Activated CD4-positive, CD25-positive, alpha-beta regulatory T cell treated with anti-CD3 and anti-CD28 coated beads, Interleukin-2, amount 50 U/mL, for 72 hours (primary cell): ENCODE measurements at regions not wholly inside any gene's neighbourhood (a gene's known extent, or its start where the extent isn't known, plus 50 kb on each side); places are given as distances from the start of the nearest gene placed in this dataset.
"Not testable (repeated sequence)": the region's sequence is repeated elsewhere in the genome, so short reads cannot be mapped to it uniquely, and the experiment has no call there.

Source experiments
- DNase-seq: peaks from one replicate; pipeline ENCODE4 v3.0.0; 2021

GRCh38 chr7:25603427-25603740 is 375.1 kb upstream of the NPVF start:
- DNase-seq = not testable (repeated sequence)

GRCh38 chr7:25611196-25611595 is 382.9 kb upstream of the NPVF start:
- DNase-seq = no peak

- no peak for DNase-seq
Observed at GRCh38 chr7:25613912-25614311, 385.6 kb upstream of the NPVF start.

- DNase-seq = no peak
Observed at GRCh38 chr7:25614415-25614814, 386.1 kb upstream of the NPVF start.

- DNase-seq = no peak
Observed at GRCh38 chr7:25615003-25615402, 386.7 kb upstream of the NPVF start.

GRCh38 chr7:25615593-25615992 is 387.3 kb upstream of the NPVF start:
- DNase-seq = no peak

- no peak for DNase-seq
Observed at GRCh38 chr7:25617214-25617613, 388.9 kb upstream of the NPVF start.

- no peak for DNase-seq
Observed at GRCh38 chr7:25617673-25618072, 389.4 kb upstream of the NPVF start.

GRCh38 chr7:25619381-25619780 is 391.1 kb upstream of the NPVF start:
- DNase-seq = no peak

- DNase-seq = no peak
Observed at GRCh38 chr7:25619963-25620799, 391.9 kb upstream of the NPVF start.

- no peak for DNase-seq
Observed at GRCh38 chr7:25621993-25622392, 393.7 kb upstream of the NPVF start.

GRCh38 chr7:25622695-25623094 is 394.4 kb upstream of the NPVF start:
- DNase-seq = no peak

GRCh38 chr7:25624051-25624450 is 395.8 kb upstream of the NPVF start:
- DNase-seq = no peak

GRCh38 chr7:25624833-25625232 is 396.5 kb upstream of the NPVF start:
- no peak for DNase-seq

- DNase-seq = no peak
Observed at GRCh38 chr7:25625306-25625992, 397.2 kb upstream of the NPVF start.

GRCh38 chr7:25626451-25627131 is 398.3 kb upstream of the NPVF start:
- no peak for DNase-seq

- no peak for DNase-seq
Observed at GRCh38 chr7:25628446-25628845, 400.2 kb upstream of the NPVF start.

GRCh38 chr7:25632616-25633015 is 404.3 kb upstream of the NPVF start:
- DNase-seq = no peak

GRCh38 chr7:25633426-25634036 is 405.2 kb upstream of the NPVF start:
- DNase-seq = no peak

- DNase-seq = no peak
Observed at GRCh38 chr7:25636168-25636567, 407.9 kb upstream of the NPVF start.

GRCh38 chr7:25636871-25637283 is 408.6 kb upstream of the NPVF start:
- no peak for DNase-seq

GRCh38 chr7:25638068-25638467 is 409.8 kb upstream of the NPVF start:
- no peak for DNase-seq

- DNase-seq = no peak
Observed at GRCh38 chr7:25638590-25639244, 410.4 kb upstream of the NPVF start.
